ENCODE measurements at regions not wholly inside any gene's neighbourhood (a gene's known extent, or its start where the extent isn't known, plus 50 kb on each side); places are given as distances from the start of the nearest gene placed in this dataset.
A peak's percentile ranks its signal among the peaks of the same experiment; 100 is the strongest.

GRCh38 chr16:14377326-14377725 is 252.7 kb downstream of the PARN start:
- intact Hi-C loops (cut with micrococcal nuclease) (loop anchor here (10.0 kb wide), 1 partner anchor 147 kb away; no protein-coding TSS in a partner anchor), in situ Hi-C loops (cut with MboI) (no loop called here)
- POLR2A ChIA-PET: no interaction called here
- H3K4me1 ChIP-seq (replicated peaks in 1 of 2; ENCODE audit: control insufficient read depth in 2 of 2, insufficient read depth in 2 of 2, low read length in 2 of 2): peaks cover 5 to 13% of the 10 kb centered on the region in 2 experiments
- BruUV-seq (replicated peaks): no TSS peak
- no peak overlapping the region for H2AFZ ChIP-seq (ENCODE audit: low read depth, low read length)
- ATAC-seq: no peak
- no peak overlapping the region for H3K27ac ChIP-seq (ENCODE audit: extremely low read depth, low read depth, low read length)
- H3K36me3 ChIP-seq (ENCODE audit: control insufficient read depth, insufficient read depth, low read length): no peaks in the 10 kb centered on the region
- H3K9me3 ChIP-seq (replicated peaks; ENCODE audit: control insufficient read depth, insufficient read depth, low read depth, low read length): no peaks in the 10 kb centered on the region
- H4K20me1 ChIP-seq (replicated peaks; ENCODE audit: control insufficient read depth, insufficient read depth, low read length): 0 out of 2 replicates have a peak, but pooled peaks cover 4% of the 10 kb centered on the region
- H3K9ac ChIP-seq (ENCODE audit: insufficient read depth in 1 of 2, low read depth in 2 of 2, low read length in 2 of 2): peak overlapping the region in 1 of 2 experiments; percentile 4; a peak in 1 of 4 replicates
- FAIRE-seq: peak; percentile 65
- TF ChIP-seq RHOXF2B (CRISPR knock-in tag; conservative IDR thresholded peaks at IDR 0.05): no peak
- no peak for TF ChIP-seq KHSRP (IDR thresholded peaks at IDR 0.05)
- TF ChIP-seq NFE2 (IDR thresholded peaks at IDR 0.05; ENCODE audit: low read depth): no peak
- TF ChIP-seq, protein P1, sequence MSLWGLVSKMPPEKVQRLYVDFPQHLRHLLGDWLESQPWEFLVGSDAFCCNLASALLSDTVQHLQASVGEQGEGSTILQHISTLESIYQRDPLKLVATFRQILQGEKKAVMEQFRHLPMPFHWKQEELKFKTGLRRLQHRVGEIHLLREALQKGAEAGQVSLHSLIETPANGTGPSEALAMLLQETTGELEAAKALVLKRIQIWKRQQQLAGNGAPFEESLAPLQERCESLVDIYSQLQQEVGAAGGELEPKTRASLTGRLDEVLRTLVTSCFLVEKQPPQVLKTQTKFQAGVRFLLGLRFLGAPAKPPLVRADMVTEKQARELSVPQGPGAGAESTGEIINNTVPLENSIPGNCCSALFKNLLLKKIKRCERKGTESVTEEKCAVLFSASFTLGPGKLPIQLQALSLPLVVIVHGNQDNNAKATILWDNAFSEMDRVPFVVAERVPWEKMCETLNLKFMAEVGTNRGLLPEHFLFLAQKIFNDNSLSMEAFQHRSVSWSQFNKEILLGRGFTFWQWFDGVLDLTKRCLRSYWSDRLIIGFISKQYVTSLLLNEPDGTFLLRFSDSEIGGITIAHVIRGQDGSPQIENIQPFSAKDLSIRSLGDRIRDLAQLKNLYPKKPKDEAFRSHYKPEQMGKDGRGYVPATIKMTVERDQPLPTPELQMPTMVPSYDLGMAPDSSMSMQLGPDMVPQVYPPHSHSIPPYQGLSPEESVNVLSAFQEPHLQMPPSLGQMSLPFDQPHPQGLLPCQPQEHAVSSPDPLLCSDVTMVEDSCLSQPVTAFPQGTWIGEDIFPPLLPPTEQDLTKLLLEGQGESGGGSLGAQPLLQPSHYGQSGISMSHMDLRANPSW (CRISPR knock-in tag; IDR thresholded peaks at IDR 0.05): no peak
- TF ChIP-seq DACH1 (IDR thresholded peaks at IDR 0.05; ENCODE audit: partially characterized antibody): no peak
- no peak for TF ChIP-seq ZNF586 (CRISPR knock-in tag; conservative IDR thresholded peaks at IDR 0.05)
- TF ChIP-seq, protein P2, sequence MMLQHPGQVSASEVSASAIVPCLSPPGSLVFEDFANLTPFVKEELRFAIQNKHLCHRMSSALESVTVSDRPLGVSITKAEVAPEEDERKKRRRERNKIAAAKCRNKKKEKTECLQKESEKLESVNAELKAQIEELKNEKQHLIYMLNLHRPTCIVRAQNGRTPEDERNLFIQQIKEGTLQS (IDR thresholded peaks at IDR 0.05): no peak
- TF ChIP-seq, protein P2 (CRISPR knock-in tag; conservative IDR thresholded peaks at IDR 0.05): no peak
- no peak for TF ChIP-seq PYGO2 (tag; IDR thresholded peaks at IDR 0.05)
- TF ChIP-seq CBFB (CRISPR knock-in tag; IDR thresholded peaks at IDR 0.05): no peak
- no peak for TF ChIP-seq TOE1 (IDR thresholded peaks at IDR 0.05; ENCODE audit: borderline replicate concordance)
- no peak for TF ChIP-seq TOE1 (CRISPR knock-in tag; IDR thresholded peaks at IDR 0.05; ENCODE audit: borderline replicate concordance, low read depth)
- no peak for TF ChIP-seq ZNF175 (CRISPR knock-in tag; IDR thresholded peaks at IDR 0.05; ENCODE audit: low read depth)
- no peak for DNase-seq (ENCODE audit: extremely low read depth in 1 of 4, low spot score in 3 of 4)
- peaks cover 0 to 18% of the 10 kb centered on the region in 2 experiments; a peak in 1 of 5 replicates for H3K27me3 ChIP-seq (ENCODE audit: control insufficient read depth in 2 of 2, insufficient read depth in 2 of 2, low read length in 2 of 2)
- no peak overlapping the region for H3K4me3 ChIP-seq
- H3K79me2 ChIP-seq (ENCODE audit: control insufficient read depth, insufficient read depth, low read length): no peaks in the 10 kb centered on the region
- CTCF ChIA-PET (ENCODE audit: low intra/inter-chr PET ratio): no interaction called here
- no peak overlapping the region for H3K4me2 ChIP-seq (ENCODE audit: insufficient read depth, low read length)
- no peaks in the 10 kb centered on the region for H3K9me1 ChIP-seq (ENCODE audit: control insufficient read depth, insufficient read depth, low read length)
- WGBS (ENCODE audit: insufficient coverage, low coverage, missing lambda C conversion rate): 14% methylated on average over 1 of the region's 1 CpG
